ENCODE measurements at regions not wholly inside any gene's neighbourhood (a gene's known extent, or its start where the extent isn't known, plus 50 kb on each side); places are given as distances from the start of the nearest gene placed in this dataset.

DNA sequence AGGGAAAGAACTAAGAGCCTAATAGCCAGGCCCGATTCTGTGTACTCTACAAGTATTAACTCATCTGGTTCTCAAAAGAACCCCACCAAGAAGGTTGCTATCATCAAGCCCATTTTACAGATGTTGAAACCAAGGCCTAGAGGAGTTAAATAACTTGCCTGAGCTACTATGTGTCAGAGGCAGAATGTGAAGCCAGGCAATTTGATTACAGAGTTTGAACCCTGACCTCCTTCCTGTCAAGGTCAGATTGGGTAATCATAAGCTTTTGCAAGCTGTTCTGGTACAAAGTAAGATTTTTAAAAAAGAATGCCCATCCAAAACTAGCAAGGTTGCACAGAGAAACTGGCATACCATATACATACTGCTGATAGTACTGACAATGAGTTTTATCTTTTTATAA lies 227.1 kb downstream of the HAUS1 start:
- Histone ChIP-seq H3K23ac (ENCODE audit: insufficient read length) (no peak overlapping the region), H3K27me3 (replicated peaks in 1 of 4; ENCODE audit: control insufficient read depth in 3 of 4, extremely low read depth in 1 of 4, insufficient read depth in 3 of 4, low read length in 3 of 4) (peaks cover 0 to 22% (median 14%) of the 10 kb centered on the region in 4 experiments; a peak in 5 of 7 replicates), H2AK5ac (ENCODE audit: low read depth, low read length) (no peak overlapping the region), H3K4me2 (ENCODE audit: insufficient read depth in 1 of 2, low read depth in 2 of 2, low read length in 2 of 2) (no peak overlapping the region), H2BK12ac (ENCODE audit: low read depth, low read length) (no peak overlapping the region), H3K4me1 (replicated peaks in 1 of 4; ENCODE audit: control insufficient read depth in 3 of 4, insufficient read depth in 4 of 4, low read length in 3 of 4) (peaks cover 1 to 20% (median 12%) of the 10 kb centered on the region in 4 experiments), H3K27ac (ENCODE audit: low read depth, low read length) (no peak overlapping the region), H4K91ac (replicated peaks; ENCODE audit: insufficient read length, low read length) (no peak overlapping the region), H3K79me1 (ENCODE audit: low read depth, low read length) (no peaks in the 10 kb centered on the region; the same call in 1 of the 2 replicates), H3K4me3 (ENCODE audit: extremely low read depth in 1 of 4, insufficient read depth in 2 of 4, low read depth in 3 of 4, low read length in 4 of 4) (no peak overlapping the region), H2BK5ac (ENCODE audit: low read depth, low read length) (no peak overlapping the region), H3K18ac (ENCODE audit: extremely low read depth, low read length) (no peak overlapping the region), H4K8ac (ENCODE audit: extremely low read depth, insufficient read depth, low read length) (no peak overlapping the region), H2AFZ (ENCODE audit: low read length) (no peak overlapping the region), H2BK15ac (ENCODE audit: low read length) (no peak overlapping the region), H3K9ac (replicated peaks in 1 of 4; ENCODE audit: extremely low read depth in 1 of 4, low read depth in 3 of 4, low read length in 3 of 4) (no peak overlapping the region), H3K14ac (ENCODE audit: insufficient read length) (no peak overlapping the region), H2BK120ac (replicated peaks; ENCODE audit: low read depth, low read length) (no peak overlapping the region), H3K36me3 (ENCODE audit: control insufficient read depth in 2 of 4, insufficient read depth in 4 of 4, low read length in 3 of 4) (no peaks in the 10 kb centered on the region), H3K79me2 (ENCODE audit: control insufficient read depth in 1 of 2, insufficient read depth in 2 of 2, low read length in 2 of 2) (peaks cover 0 to 4% of the 10 kb centered on the region in 2 experiments; a peak in 2 of 4 replicates), H4K5ac (ENCODE audit: insufficient read length, low read depth, low read length) (no peak overlapping the region), H3K23me2 (ENCODE audit: low read depth, low read length) (peaks cover 14% of the 10 kb centered on the region), H4K20me1 (replicated peaks in 1 of 2; ENCODE audit: control insufficient read depth in 1 of 2, insufficient read depth in 2 of 2, low read length in 2 of 2) (no peaks in the 10 kb centered on the region), H3K56ac (replicated peaks; ENCODE audit: insufficient read length, low read depth, low read length) (no peak overlapping the region), H3K9me3 (ENCODE audit: insufficient read depth in 2 of 2, low read depth in 1 of 2, low read length in 1 of 2) (no peaks in the 10 kb centered on the region), H3K4ac (replicated peaks; ENCODE audit: insufficient read length, low read depth, low read length) (no peak overlapping the region), H2BK20ac (ENCODE audit: low read length) (no peak overlapping the region)
- FAIRE-seq, result no peak
- TF ChIP-seq NANOG (IDR thresholded peaks at IDR 0.05; ENCODE audit: insufficient read depth, low read depth, low read length, poor library complexity, severe bottlenecking), result no peak
- TF ChIP-seq, protein P1, sequence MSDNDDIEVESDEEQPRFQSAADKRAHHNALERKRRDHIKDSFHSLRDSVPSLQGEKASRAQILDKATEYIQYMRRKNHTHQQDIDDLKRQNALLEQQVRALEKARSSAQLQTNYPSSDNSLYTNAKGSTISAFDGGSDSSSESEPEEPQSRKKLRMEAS (IDR thresholded peaks at IDR 0.05), result no peak
- TF ChIP-seq MAFK (IDR thresholded peaks at IDR 0.05; ENCODE audit: low read depth, low read length), result no peak
- TF ChIP-seq, protein P2, sequence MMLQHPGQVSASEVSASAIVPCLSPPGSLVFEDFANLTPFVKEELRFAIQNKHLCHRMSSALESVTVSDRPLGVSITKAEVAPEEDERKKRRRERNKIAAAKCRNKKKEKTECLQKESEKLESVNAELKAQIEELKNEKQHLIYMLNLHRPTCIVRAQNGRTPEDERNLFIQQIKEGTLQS (IDR thresholded peaks at IDR 0.05; ENCODE audit: insufficient read depth, low read depth, low read length), result no peak
- DNase-seq (ENCODE audit: low read depth in 1 of 2, low spot score in 2 of 2), result no peak
- ChIA-PET CTCF (ENCODE audit: partially characterized antibody) (interaction anchor here (2.1 kb wide), 1 partner anchor 48 kb away, joined by 7 read pairs; no protein-coding TSS in a partner anchor), POLR2A (ENCODE audit: partially characterized antibody) (interaction anchor here (1.6 to 4.8 kb wide), 2 partner anchors 9 to 13 kb away, joined by 3 to 24 read pairs; no protein-coding TSS in a partner anchor)
- WGBS, 2 experiments (ENCODE audit: extremely low coverage in 1 of 2, insufficient coverage in 1 of 2, insufficient read length in 1 of 2, insufficient replicate concordance in 2 of 2, low coverage in 1 of 2, low lambda C conversion rate in 2 of 2, missing lambda C conversion rate in 1 of 2), result 80% methylated on average over 1 of the region's 1 CpG; no CpG with 5 or more reads in 1 of the 2 experiments

Measured in H1 (cell line).